NB4 (cell line): ENCODE measurements at regions not wholly inside any gene's neighbourhood (a gene's known extent, or its start where the extent isn't known, plus 50 kb on each side); places are given as distances from the start of the nearest gene placed in this dataset.

Source experiments
- DNase-seq: peaks from one replicate; pipeline ENCODE4 v3.0.0; 2010; ENCODE audit warnings: low read depth
- H3K4me3 ChIP-seq: one replicate; pipeline ENCODE4 v1.5.1; 2011; ENCODE audit warnings: mild to moderate bottlenecking, low read depth, low read length, moderate library complexity
- CTCF ChIP-seq: IDR thresholded peaks from one replicate; pipeline ENCODE4 v1.5.1; 2012; ENCODE audit warnings: low read depth, low read length
- MAX ChIP-seq: IDR thresholded peaks from 2 replicates; pipeline ENCODE4 v1.6.1; 2011; ENCODE audit warnings: low read depth, low read length
- MYC ChIP-seq: IDR thresholded peaks from 2 replicates; pipeline ENCODE4 v1.6.1; 2011; ENCODE audit warnings: low read depth, low read length
- POLR2A ChIP-seq: IDR thresholded peaks from 2 replicates; pipeline ENCODE4 v1.6.1; 2011; ENCODE audit warnings: mild to moderate bottlenecking; ENCODE audit not compliant: insufficient read length; ENCODE audit errors: extremely low read depth

GRCh38 chr12:98453070-98453469 lies 62.3 kb upstream of the TMPO start:
- DNase-seq = no peak
- no peak overlapping the region for H3K4me3 ChIP-seq
- no peak for TF ChIP-seq CTCF
- no peak for TF ChIP-seq POLR2A
- TF ChIP-seq MYC = no peak

DNA sequence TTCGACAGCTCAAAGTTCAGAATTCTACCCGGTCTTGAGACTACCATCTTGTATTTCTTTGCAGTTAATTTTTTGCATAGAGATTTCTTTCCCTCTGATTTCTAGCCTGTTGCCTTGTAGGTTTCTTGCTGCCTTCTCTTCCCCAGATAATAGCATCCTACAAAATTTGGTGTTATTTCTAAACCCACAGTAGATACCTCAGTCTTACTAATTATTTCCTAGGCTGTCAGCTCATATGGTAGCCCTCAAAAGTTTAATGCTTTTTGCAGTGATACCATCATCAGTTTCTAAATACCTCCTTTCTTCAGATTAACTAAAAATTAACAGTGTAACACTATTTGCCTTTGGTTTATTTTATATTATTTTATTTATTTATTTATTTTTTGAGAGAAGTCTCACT lies 61.9 kb upstream of the TMPO start:
- TF ChIP-seq MAX (no peak), POLR2A (no peak), MYC (no peak), CTCF (no peak)
- H3K4me3 ChIP-seq = no peak overlapping the region
- DNase-seq = no peak

DNA sequence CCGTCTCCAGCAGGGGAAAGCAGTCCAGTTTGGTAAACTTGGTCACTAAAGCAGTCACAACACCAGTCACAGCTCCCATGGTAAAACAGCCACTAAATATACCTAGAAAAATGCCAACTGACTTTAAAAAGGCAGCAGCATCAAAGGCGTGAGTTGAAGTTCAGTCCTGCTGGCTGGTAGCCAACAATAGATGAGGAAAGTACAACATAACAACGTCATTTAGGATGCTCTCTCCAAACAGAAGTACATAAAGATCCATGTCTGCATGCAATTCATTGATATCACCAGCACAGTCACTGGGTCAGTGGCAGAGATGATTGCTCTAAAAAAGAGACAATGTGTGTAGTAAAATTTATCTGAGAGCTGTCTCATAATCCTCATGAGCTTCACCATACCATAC lies 59.3 kb upstream of the TMPO start:
- H3K4me3 ChIP-seq = no peak overlapping the region
- DNase-seq = no peak
- TF ChIP-seq MAX (no peak), CTCF (no peak), MYC (no peak), POLR2A (no peak)

GRCh38 chr12:98456576-98457573 lies 58.5 kb upstream of the TMPO start:
- peak; percentile 90 for DNase-seq
- H3K4me3 ChIP-seq = peak overlapping the region; percentile 26
- no peak for TF ChIP-seq MYC
- TF ChIP-seq MAX = no peak
- TF ChIP-seq POLR2A = no peak
- no peak for TF ChIP-seq CTCF

DNA sequence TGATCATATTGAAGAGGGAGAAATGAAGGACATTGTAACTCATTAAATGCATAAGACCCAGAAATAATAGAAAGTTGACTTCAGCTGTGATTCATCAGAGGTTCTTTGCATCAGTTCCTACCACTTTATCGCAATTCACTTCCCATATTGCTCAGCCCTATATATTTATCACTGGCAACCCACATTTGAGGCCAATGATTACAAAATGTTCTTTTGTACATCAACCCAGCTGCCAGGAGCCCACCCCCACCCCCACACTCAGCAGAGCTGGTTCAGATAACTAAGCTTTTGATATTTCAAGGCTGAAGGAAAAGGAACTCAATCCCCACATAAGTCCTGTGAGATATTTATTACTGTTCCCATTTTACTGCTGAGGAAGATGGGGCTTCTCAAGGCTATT lies 51.2 kb upstream of the TMPO start:
- no peak for TF ChIP-seq MYC
- no peak for TF ChIP-seq MAX
- no peak for TF ChIP-seq CTCF
- no peak for TF ChIP-seq POLR2A
- no peak overlapping the region for H3K4me3 ChIP-seq
- peak; percentile 94 for DNase-seq
